ENCODE measurements at regions not wholly inside any gene's neighbourhood (a gene's known extent, or its start where the extent isn't known, plus 50 kb on each side); places are given as distances from the start of the nearest gene placed in this dataset.

DNA sequence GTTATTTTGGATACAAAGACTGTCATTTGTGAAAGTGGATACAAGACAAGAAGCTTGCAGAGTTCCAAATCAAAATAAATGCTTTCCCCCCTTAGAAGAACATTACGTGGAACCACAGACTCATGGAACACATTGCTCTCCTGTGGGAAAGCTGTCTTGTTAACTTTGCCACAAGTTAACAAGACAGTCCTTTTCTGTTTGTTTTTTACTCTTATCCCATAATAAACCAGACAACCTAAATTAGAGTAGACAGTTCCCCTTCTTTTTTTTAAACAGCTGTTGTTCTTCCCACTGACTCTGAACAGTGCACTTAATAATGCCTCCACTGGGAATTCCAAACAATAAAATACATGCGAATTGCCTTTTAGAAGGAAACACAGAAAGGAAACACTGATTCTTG is 255.3 kb upstream of the UBE2E2 start:
- TF ChIP-seq POLR2A (IDR thresholded peaks at IDR 0.05; ENCODE audit: low read depth, low read length) (no peak), POLR2AphosphoS5 (IDR thresholded peaks at IDR 0.05; ENCODE audit: low read depth, low read length) (no peak), TAF1 (IDR thresholded peaks at IDR 0.05; ENCODE audit: low read depth, low read length) (no peak), POU2F2 (IDR thresholded peaks at IDR 0.05; ENCODE audit: low read depth, low read length) (no peak)

All from GM12891 (cell line).